Activated CD8-positive, alpha-beta memory T cell treated with anti-CD3 and anti-CD28 coated beads for 48 hours (primary cell): ENCODE measurements at regions not wholly inside any gene's neighbourhood (a gene's known extent, or its start where the extent isn't known, plus 50 kb on each side); places are given as distances from the start of the nearest gene placed in this dataset.

Source experiments
- DNase-seq, 3 experiments: peaks; one replicate each; pipeline ENCODE4 v3.0.0-alpha.2; 2020; ENCODE audit warnings: low read depth in 2 of 3, low spot score in 2 of 3

- no peak for DNase-seq
Measured at GRCh38 chr6:8277769-8278168, 157.6 kb downstream of the SLC35B3 start.

GRCh38 chr6:8276148-8276547 lies 159.2 kb downstream of the SLC35B3 start:
- DNase-seq = no peak

GRCh38 chr6:8275667-8276066 lies 159.7 kb downstream of the SLC35B3 start:
- DNase-seq = no peak

DNA sequence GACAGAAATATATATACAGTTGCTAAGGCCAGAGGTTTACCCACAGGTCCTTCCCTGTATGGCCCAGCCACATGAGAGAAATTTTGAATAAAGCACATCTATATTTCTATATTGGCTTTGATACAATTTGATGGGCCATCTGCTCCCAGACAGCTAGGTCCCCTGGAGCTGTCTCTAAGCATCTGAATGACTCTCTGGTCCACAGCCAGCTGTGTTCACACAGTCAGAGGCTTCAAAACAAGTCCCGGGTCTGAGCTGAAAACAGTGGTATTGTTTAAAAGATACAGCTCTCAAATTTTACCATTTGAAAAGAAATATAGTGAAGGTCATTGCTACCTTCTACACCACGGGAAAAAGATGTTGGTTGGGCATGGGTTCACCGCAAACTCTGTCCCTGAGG lies 161.1 kb downstream of the SLC35B3 start:
- DNase-seq = no peak

DNA sequence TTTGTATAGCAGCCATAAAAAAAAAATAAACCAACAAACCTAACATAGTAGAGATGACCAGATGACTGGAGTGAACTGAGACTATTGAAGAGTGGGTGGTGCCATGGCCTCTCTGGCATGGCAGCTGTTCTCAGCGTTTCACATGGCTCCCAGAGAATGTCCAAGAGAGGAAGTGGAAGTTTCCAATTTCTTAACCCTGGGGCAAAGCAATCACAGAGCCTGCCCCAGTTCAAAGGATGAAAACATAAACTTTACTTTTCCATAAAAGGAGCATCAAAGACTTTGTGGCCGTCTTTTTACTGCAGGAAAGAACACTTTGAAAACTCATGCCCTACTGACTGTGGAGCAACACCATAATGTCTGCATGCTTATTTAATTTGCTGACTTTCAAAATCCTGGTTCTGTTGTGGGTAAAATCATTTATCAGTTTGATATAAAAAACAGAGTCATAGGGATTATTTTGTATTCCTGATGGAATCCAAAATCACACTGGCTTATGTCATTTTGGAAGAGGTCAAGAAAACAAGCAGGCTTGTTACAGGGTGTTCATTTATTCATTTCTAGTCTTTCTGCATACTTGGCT lies 165.4 kb downstream of the SLC35B3 start:
- no peak for DNase-seq

GRCh38 chr6:8269094-8269493 lies 166.3 kb downstream of the SLC35B3 start:
- DNase-seq = no peak

GRCh38 chr6:8268606-8269005 lies 166.3 kb upstream of the EEF1E1 start:
- DNase-seq = no peak

- no peak for DNase-seq
Measured at GRCh38 chr6:8268156-8268555, 165.8 kb upstream of the EEF1E1 start.

DNA sequence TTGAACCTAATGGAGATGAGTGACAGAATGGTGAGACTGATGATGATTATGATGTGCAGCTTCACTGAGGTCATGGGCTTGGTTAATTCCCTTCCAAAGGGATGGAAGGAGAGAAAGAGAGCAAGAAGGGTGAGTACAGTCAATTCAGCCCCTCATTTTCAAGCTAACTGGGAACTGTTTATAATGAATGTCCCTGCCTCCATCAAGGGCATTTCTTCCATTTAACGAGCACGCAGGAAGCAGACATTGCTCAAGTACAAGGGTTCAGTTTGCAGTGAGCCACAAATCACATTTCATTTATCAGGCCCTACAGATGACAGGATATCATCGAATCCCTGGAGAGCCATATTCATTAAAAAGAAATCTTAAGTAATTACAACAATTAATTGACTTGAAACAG lies 158.3 kb upstream of the EEF1E1 start:
- DNase-seq = no peak

GRCh38 chr6:8246403-8246802 lies 144.1 kb upstream of the EEF1E1 start:
- DNase-seq = no peak

GRCh38 chr6:8245726-8246125 lies 143.4 kb upstream of the EEF1E1 start:
- DNase-seq = no peak

DNA sequence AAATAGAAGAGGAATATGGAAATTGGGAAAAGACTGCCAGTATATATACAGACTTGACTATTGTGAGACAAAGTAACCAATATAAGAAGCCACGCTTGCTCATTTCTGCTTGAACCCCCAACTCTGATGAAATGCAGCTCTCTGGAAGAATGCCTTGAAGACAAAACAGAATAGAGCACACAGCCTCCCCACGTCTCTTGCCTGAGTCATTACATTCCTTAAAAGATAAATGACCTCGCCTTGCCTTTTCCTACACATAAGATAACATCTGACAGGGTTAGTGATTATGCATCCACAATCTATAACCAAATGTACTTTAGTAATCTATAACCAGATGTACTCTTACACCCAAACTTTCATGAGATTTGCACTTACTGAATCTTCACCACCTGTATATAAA lies 141.1 kb upstream of the EEF1E1 start:
- DNase-seq = no peak

GRCh38 chr6:8242885-8243284 lies 140.5 kb upstream of the EEF1E1 start:
- no peak for DNase-seq

DNA sequence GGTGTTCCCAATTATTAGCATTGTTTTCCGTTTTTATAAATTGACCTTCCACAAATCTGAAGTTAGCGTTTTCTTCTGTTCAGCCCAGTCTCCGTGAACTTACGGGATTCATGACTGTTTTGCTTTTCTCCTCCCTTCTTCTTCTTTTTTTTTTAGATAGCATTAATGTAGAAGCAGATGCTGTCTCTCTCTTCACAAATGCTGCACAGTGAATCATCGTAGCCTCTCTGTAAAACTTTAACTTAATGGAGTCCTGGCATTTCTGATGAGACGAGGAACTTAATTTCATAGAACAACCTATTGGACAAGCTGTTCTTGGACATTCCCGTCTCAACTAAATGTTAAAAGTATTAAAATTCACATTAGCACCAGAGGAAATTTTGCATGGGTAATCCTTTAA lies 138.0 kb upstream of the EEF1E1 start:
- no peak for DNase-seq

- DNase-seq = no peak
Measured at GRCh38 chr6:8238773-8239683, 136.7 kb upstream of the EEF1E1 start.

GRCh38 chr6:8237668-8238067 lies 135.3 kb upstream of the EEF1E1 start:
- DNase-seq = no peak

DNA sequence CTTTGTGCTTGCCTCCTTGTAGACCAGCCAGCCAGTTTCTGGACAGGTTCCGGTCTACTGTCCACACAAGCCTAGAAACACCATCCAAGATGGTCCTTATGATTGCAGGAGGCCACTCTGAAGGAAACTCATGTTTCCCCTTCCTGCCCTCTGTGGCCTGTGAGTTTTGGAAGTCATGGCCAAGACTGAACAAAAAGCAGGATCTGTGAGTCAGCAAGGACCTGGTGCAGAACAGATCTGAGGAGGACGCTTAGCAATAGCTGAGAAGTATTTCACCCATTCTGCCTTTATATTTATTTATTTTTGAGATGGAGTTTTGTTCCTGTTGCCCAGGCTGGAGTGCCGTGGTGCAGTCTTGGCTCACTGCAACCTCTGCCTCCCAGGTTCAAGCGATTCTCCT lies 134.6 kb upstream of the EEF1E1 start:
- DNase-seq = no peak

GRCh38 chr6:8234321-8234720 lies 132.0 kb upstream of the EEF1E1 start:
- no peak for DNase-seq

GRCh38 chr6:8231956-8232355 lies 129.6 kb upstream of the EEF1E1 start:
- no peak for DNase-seq

GRCh38 chr6:8229915-8230756 lies 127.8 kb upstream of the EEF1E1 start:
- DNase-seq = no peak

DNA sequence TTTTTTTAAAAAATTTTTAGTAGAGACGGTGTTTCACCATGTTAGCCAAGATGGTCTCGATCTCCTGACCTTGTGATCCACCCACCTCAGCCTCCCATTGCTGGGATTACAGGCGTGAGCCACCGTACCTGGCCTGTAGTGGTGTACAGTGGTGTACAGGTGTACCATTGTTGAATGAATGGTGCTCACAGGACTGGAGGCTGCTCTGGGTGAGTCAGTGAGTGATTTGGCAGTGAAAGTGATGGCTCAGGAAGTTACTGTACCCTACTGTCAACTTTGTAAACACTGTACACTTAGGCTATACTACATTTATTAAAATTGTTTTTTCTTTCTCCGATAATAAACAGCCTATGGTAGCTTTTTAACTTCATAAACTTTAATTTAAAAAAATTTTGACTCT lies 122.8 kb upstream of the EEF1E1 start:
- no peak for DNase-seq

DNA sequence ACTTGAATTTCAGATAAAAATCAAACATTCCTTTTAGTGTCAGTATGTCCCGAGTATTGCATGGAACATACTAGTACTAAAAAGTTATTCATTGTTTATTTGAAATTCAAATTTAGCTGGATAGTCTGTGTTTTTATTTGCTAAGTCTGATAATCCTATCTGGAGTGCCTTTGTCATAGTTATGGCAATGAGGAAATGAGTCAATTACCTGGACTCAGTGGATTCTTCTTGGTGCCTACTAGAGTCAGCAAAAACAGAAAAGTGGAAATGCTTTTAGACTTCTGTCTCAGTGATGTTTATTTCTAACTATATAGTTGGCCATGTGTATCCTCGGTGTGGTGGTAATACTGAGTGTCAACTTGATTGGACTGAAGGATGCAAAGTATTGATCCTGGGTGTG lies 121.3 kb upstream of the EEF1E1 start:
- DNase-seq = no peak
